ENCODE measurements at regions not wholly inside any gene's neighbourhood (a gene's known extent, or its start where the extent isn't known, plus 50 kb on each side); places are given as distances from the start of the nearest gene placed in this dataset.

- WGBS, 2 donors = 89 to 93% methylated on average over 8 of the region's 8 CpGs
- DNase-seq = no peak
- H3K9me3 ChIP-seq = peaks cover 0 to 2% (median 0%) of the 10 kb centered on the region in 4 donors
- intact Hi-C loops (cut with DNase I) = no loop called here
- H3K27me3 ChIP-seq = no peaks in the 10 kb centered on the region
- TF ChIP-seq CTCF (IDR thresholded peaks at IDR 0.05) (no peak), POLR2AphosphoS5 (IDR thresholded peaks at IDR 0.05) (no peak), EP300 (IDR thresholded peaks at IDR 0.05) (no peak), POLR2A (IDR thresholded peaks at IDR 0.05) (no peak)
- H3K36me3 ChIP-seq = no peaks in the 10 kb centered on the region
- H3K27ac ChIP-seq = no peak overlapping the region
- no peaks in the 10 kb centered on the region for H3K4me1 ChIP-seq
- no peak overlapping the region for H3K4me3 ChIP-seq
These were observed 1166.1 kb downstream of the TYW1 start for GRCh38 chr7:68162712-68163111.

- intact Hi-C loops (cut with DNase I) = no loop called here
- TF ChIP-seq POLR2A (IDR thresholded peaks at IDR 0.05) (no peak), POLR2AphosphoS5 (IDR thresholded peaks at IDR 0.05) (no peak), CTCF (IDR thresholded peaks at IDR 0.05) (no peak), EP300 (IDR thresholded peaks at IDR 0.05) (no peak)
- Histone ChIP-seq H3K27me3 (peaks cover 0 to 11% (median 0%) of the 10 kb centered on the region in 3 donors), H3K4me1 (no peaks in the 10 kb centered on the region), H3K9me3 (no peaks in the 10 kb centered on the region), H3K36me3 (no peaks in the 10 kb centered on the region), H3K4me3 (no peak overlapping the region), H3K27ac (no peak overlapping the region)
- no peak for DNase-seq
- WGBS, 2 donors = 39 to 42% methylated on average over 3 of the region's 3 CpGs
These were observed 1169.9 kb downstream of the TYW1 start for GRCh38 chr7:68166525-68166924.

GRCh38 chr7:68173513-68173912 lies 1176.9 kb downstream of the TYW1 start:
- Histone ChIP-seq H3K36me3 (no peaks in the 10 kb centered on the region), H3K4me1 (no peaks in the 10 kb centered on the region), H3K4me3 (no peak overlapping the region), H3K27me3 (peaks cover 0 to 11% (median 0%) of the 10 kb centered on the region in 3 donors), H3K27ac (no peak overlapping the region), H3K9me3 (no peaks in the 10 kb centered on the region)
- intact Hi-C loops (cut with DNase I) = no loop called here
- no peak for DNase-seq
- TF ChIP-seq EP300 (IDR thresholded peaks at IDR 0.05) (no peak), CTCF (IDR thresholded peaks at IDR 0.05) (no peak), POLR2AphosphoS5 (IDR thresholded peaks at IDR 0.05) (no peak), POLR2A (IDR thresholded peaks at IDR 0.05) (no peak)
- 70 to 74% methylated on average over 7 of the region's 7 CpGs for WGBS, 2 donors

- Histone ChIP-seq H3K4me3 (no peak overlapping the region), H3K27me3 (no peaks in the 10 kb centered on the region), H3K36me3 (no peaks in the 10 kb centered on the region), H3K4me1 (no peaks in the 10 kb centered on the region), H3K27ac (no peak overlapping the region), H3K9me3 (no peaks in the 10 kb centered on the region)
- no peak for DNase-seq
- TF ChIP-seq CTCF (IDR thresholded peaks at IDR 0.05) (peak in 3 of 4 experiments; percentile 37 to 66 (median 50)), EP300 (IDR thresholded peaks at IDR 0.05) (no peak), POLR2A (IDR thresholded peaks at IDR 0.05) (no peak), POLR2AphosphoS5 (IDR thresholded peaks at IDR 0.05) (no peak)
- 33 to 34% methylated on average over 9 of the region's 9 CpGs for WGBS, 2 donors
- intact Hi-C loops (cut with DNase I) = no loop called here
These were observed 1180.3 kb downstream of the TYW1 start for GRCh38 chr7:68176974-68177373.

GRCh38 chr7:68180761-68181160 lies 1184.1 kb downstream of the TYW1 start:
- no peak for TF ChIP-seq POLR2A (IDR thresholded peaks at IDR 0.05)
- no peak for TF ChIP-seq POLR2AphosphoS5 (IDR thresholded peaks at IDR 0.05)
- no peak for TF ChIP-seq EP300 (IDR thresholded peaks at IDR 0.05)
- TF ChIP-seq CTCF (IDR thresholded peaks at IDR 0.05) = no peak
- Histone ChIP-seq H3K4me3 (no peak overlapping the region), H3K36me3 (no peaks in the 10 kb centered on the region), H3K9me3 (peaks cover 0 to 3% (median 0%) of the 10 kb centered on the region in 4 donors), H3K27ac (no peak overlapping the region), H3K4me1 (no peaks in the 10 kb centered on the region), H3K27me3 (no peaks in the 10 kb centered on the region)
- DNase-seq = no peak
- intact Hi-C loops (cut with DNase I) = no loop called here
- WGBS, 2 donors = 71 to 76% methylated on average over 5 of the region's 5 CpGs
